LNCaP clone FGC (cell line): ENCODE measurements at regions not wholly inside any gene's neighbourhood (a gene's known extent, or its start where the extent isn't known, plus 50 kb on each side); places are given as distances from the start of the nearest gene placed in this dataset.

Experiments used
- DNase-seq: peaks from one replicate; pipeline ENCODE4 v3.0.0-alpha.2; 2011; ENCODE audit warnings: low read depth
- H3K4me3 ChIP-seq: 2 replicates; pipeline ENCODE4 v1.5.1; 2011; ENCODE audit warnings: mild to moderate bottlenecking, low read depth, low read length, control low read depth
- TF ChIP-seq, protein P1 (sequence below): IDR thresholded peaks from 2 replicates; pipeline ENCODE4 v1.5.1; 2012; ENCODE audit warnings: mild to moderate bottlenecking; ENCODE audit not compliant: control insufficient read depth, insufficient read depth; ENCODE audit errors: extremely low read depth

DNA sequence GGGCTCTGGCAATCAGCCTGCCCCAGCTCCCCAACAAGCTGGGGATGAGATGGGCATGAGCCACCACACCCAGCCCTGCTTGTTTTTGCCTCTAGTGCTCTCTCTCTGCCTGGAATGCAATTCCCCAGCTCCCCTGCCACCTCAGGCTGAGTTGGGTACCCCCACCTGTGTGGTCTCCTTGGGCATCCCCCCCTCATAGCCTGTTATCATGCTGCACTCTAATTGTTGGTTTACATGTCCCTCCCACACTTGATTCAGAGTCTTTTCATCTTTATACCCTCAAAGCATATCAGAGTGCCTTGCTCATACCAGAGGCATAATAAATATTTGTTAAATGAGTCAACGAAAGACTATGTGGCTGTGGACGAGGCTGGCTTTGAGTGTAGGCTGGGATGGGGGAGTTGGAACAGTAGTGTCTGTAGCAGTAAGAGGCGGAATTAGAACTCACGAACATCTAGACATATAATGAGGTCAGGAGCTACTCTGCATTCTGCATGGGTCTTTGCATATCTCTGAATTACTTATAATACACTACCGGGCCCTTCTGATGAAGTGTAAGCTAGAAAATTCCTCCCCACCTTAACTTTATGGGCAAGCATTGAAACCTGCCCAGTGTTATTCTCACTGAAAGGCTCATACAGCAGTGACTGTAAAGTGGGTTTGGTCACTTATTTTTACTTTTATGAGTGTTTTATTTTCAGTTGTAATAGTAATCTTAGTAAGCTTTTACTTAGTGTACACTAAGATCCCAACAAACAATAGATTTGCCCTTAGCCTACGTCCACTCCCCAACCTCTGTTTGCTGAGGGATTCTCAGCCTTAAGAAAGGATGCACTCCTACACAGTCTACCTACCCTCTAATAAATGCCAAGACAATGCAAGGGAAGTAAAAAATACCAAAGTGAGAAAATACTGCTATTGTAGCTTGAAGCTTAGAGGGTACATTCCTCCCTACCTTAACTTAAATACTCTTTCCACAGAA is 58.7 kb downstream of the EDN1 start:
- H3K4me3 ChIP-seq = no peak overlapping the region
- TF ChIP-seq, protein P1, sequence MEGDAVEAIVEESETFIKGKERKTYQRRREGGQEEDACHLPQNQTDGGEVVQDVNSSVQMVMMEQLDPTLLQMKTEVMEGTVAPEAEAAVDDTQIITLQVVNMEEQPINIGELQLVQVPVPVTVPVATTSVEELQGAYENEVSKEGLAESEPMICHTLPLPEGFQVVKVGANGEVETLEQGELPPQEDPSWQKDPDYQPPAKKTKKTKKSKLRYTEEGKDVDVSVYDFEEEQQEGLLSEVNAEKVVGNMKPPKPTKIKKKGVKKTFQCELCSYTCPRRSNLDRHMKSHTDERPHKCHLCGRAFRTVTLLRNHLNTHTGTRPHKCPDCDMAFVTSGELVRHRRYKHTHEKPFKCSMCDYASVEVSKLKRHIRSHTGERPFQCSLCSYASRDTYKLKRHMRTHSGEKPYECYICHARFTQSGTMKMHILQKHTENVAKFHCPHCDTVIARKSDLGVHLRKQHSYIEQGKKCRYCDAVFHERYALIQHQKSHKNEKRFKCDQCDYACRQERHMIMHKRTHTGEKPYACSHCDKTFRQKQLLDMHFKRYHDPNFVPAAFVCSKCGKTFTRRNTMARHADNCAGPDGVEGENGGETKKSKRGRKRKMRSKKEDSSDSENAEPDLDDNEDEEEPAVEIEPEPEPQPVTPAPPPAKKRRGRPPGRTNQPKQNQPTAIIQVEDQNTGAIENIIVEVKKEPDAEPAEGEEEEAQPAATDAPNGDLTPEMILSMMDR = no peak
- no peak for DNase-seq

- DNase-seq = no peak
- H3K4me3 ChIP-seq = no peak overlapping the region
- TF ChIP-seq, protein P1 = no peak
Observed at GRCh38 chr6:12350644-12351170, 60.5 kb downstream of the EDN1 start.

GRCh38 chr6:12351672-12352071 is 61.5 kb downstream of the EDN1 start:
- TF ChIP-seq, protein P1 = no peak
- no peak overlapping the region for H3K4me3 ChIP-seq

DNA sequence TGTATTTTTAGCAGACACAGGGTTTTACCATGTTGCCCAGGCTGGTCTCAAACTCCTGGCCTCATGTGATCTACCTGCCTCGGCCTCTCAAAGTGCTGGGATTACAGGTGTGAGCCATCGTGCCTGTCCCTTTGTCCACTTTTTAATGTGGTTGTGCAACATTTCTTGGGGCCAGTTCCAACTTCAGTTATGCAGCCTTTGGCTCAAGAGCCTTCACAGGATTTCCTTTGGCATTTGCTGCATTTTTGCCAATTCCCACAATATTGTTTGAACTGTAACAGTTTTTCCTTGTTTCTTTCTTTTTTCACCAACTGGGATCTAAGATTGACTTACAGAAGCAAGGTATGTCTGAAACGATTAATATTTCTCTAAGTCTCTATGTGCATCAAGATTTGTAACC is 63.6 kb downstream of the EDN1 start:
- no peak for DNase-seq
- TF ChIP-seq, protein P1 = no peak
- H3K4me3 ChIP-seq = no peak overlapping the region

More at GRCh38 chr6:12351672-12352071, 61.5 kb downstream of the EDN1 start:
- DNase-seq = no peak

DNA sequence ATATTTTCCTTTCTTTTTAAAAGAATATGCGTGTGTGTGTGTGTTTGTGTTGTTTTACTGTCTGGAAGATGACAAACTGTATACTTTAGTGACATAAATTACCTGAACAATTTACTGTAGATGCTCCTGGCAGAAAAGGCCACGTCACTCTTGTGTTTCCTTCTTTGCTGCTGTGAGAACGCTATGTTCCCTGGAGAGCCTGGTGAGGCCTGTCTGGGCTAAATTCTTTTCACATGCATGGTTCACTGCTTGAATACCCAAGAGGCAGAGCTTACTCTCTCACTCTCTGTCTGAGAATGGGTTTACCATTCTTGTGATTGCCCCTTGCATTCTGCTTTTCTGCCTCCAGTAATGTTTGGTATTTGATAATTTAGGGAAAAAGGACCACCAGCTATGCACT is 64.3 kb downstream of the EDN1 start:
- no peak overlapping the region for H3K4me3 ChIP-seq
- no peak for DNase-seq
- TF ChIP-seq, protein P1 = no peak

DNA sequence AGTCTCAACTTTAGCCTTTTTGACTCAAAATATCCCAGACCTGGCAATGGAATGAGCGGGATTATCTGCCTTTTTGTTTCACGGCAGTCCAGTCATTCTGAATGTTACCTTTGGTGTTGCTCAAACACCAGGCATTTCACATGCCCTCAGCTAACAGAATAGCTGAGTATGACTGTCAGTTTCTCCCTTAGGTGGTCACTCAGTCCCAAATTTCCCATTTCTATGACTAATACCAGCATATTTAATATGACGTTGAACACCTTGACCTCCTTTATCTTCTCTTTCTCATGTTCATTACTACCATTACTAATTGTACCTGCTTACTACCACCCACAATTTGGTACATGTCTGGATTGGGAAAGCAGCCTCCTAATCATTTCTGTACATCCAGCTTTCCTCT is 65.2 kb downstream of the EDN1 start:
- no peak overlapping the region for H3K4me3 ChIP-seq
- TF ChIP-seq, protein P1 = no peak
- no peak for DNase-seq
